ENCODE measurements at regions not wholly inside any gene's neighbourhood (a gene's known extent, or its start where the extent isn't known, plus 50 kb on each side); places are given as distances from the start of the nearest gene placed in this dataset.

DNA sequence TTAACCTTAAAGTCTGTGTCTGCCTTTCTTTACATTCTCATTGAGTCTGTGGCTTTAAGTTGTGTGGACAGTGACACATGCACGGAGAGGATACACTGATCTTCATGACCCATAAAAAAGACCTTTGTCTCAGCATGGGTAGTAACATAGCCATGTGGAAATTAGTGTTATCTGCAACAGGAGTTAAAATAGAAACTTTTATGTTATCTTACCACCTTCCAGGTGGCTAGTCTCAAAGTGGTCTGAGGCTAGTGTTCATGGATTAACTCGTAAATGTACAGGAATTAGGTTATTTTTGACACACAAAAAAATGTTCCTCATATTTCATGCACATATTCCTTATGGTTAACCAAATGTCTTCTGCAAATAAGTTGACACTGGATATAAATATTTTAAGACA is 607.0 kb downstream of the ISL1 start:
- Histone ChIP-seq H3K4me1 (ENCODE audit: insufficient read depth, low read length) (no peaks in the 10 kb centered on the region), H3K27me3 (ENCODE audit: insufficient read depth, low read length) (no peaks in the 10 kb centered on the region), H3K79me2 (ENCODE audit: insufficient read depth, low read length) (no peaks in the 10 kb centered on the region), H3K4me2 (ENCODE audit: low read length) (no peak overlapping the region), H3K36me3 (ENCODE audit: insufficient read depth, low read length) (no peaks in the 10 kb centered on the region), H4K20me1 (ENCODE audit: insufficient read depth, low read length) (no peaks in the 10 kb centered on the region), H3K9ac (ENCODE audit: low read length) (no peak overlapping the region), H2AFZ (ENCODE audit: low read depth, low read length) (no peak overlapping the region), H3K4me3 (ENCODE audit: insufficient read depth, low read depth, low read length) (no peak overlapping the region), H3K9me3 (ENCODE audit: insufficient read depth, low read depth, low read length) (no peaks in the 10 kb centered on the region), H3K27ac (ENCODE audit: low read depth, low read length) (no peak overlapping the region)
- Mint-ChIP-seq H3K4me1 (ENCODE audit: low read depth, unreplicated experiment) (no peaks in the 10 kb centered on the region), H3K27me3 (ENCODE audit: low read depth, unreplicated experiment) (peaks cover 3% of the 10 kb centered on the region), H3K27ac (ENCODE audit: unreplicated experiment) (no peak overlapping the region), H3K4me3 (ENCODE audit: unreplicated experiment) (no peak overlapping the region), H3K36me3 (ENCODE audit: low read depth, unreplicated experiment) (no peaks in the 10 kb centered on the region), H3K9me3 (ENCODE audit: unreplicated experiment) (no peaks in the 10 kb centered on the region)
- TF ChIP-seq, protein P1, sequence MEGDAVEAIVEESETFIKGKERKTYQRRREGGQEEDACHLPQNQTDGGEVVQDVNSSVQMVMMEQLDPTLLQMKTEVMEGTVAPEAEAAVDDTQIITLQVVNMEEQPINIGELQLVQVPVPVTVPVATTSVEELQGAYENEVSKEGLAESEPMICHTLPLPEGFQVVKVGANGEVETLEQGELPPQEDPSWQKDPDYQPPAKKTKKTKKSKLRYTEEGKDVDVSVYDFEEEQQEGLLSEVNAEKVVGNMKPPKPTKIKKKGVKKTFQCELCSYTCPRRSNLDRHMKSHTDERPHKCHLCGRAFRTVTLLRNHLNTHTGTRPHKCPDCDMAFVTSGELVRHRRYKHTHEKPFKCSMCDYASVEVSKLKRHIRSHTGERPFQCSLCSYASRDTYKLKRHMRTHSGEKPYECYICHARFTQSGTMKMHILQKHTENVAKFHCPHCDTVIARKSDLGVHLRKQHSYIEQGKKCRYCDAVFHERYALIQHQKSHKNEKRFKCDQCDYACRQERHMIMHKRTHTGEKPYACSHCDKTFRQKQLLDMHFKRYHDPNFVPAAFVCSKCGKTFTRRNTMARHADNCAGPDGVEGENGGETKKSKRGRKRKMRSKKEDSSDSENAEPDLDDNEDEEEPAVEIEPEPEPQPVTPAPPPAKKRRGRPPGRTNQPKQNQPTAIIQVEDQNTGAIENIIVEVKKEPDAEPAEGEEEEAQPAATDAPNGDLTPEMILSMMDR (IDR thresholded peaks at IDR 0.05; ENCODE audit: insufficient read depth, low read depth, low read length), result no peak
- no peak for TF ChIP-seq EZH2 (IDR thresholded peaks at IDR 0.05; ENCODE audit: insufficient read depth, low read length)
- FAIRE-seq (no peak), DNase-seq (ENCODE audit: low read depth) (no peak)

DNA sequence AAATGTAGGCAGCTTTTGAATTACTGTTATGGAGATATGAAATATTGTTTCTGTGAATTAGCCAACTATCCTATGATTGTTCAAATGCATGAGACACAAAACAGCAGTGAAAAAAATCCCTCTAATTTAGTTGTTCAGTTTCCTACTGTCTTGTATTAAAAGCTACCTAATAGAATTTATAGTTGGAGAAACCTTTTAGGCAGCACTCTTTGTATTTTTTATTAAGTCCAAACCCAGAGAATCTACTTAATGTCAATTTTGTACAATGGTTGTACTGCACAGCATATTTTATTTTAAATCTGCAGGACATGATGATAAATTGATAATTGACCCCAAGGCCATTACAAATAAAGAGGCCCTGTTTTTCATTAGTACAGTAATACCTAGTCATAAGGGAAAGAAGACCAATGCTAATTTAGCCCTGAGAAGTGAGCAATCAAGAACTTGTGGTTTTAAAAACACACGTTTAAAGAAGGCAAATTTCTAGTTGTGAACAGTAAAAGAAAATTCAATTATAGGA is 607.5 kb downstream of the ISL1 start:
- H3K4me1 ChIP-seq (ENCODE audit: insufficient read depth, low read length), result no peaks in the 10 kb centered on the region
- Mint-ChIP-seq H3K4me1 (ENCODE audit: low read depth, unreplicated experiment) (no peaks in the 10 kb centered on the region), H3K27ac (ENCODE audit: unreplicated experiment) (no peak overlapping the region), H3K9me3 (ENCODE audit: unreplicated experiment) (no peaks in the 10 kb centered on the region), H3K36me3 (ENCODE audit: low read depth, unreplicated experiment) (no peaks in the 10 kb centered on the region), H3K27me3 (ENCODE audit: low read depth, unreplicated experiment) (peaks cover 3% of the 10 kb centered on the region), H3K4me3 (ENCODE audit: unreplicated experiment) (no peak overlapping the region)
- no peak overlapping the region for H3K4me3 ChIP-seq (ENCODE audit: insufficient read depth, low read depth, low read length)
- no peaks in the 10 kb centered on the region for H3K27me3 ChIP-seq (ENCODE audit: insufficient read depth, low read length)
- no peaks in the 10 kb centered on the region for H3K9me3 ChIP-seq (ENCODE audit: insufficient read depth, low read depth, low read length)
- TF ChIP-seq, protein P1 (IDR thresholded peaks at IDR 0.05; ENCODE audit: insufficient read depth, low read depth, low read length), result no peak
- TF ChIP-seq EZH2 (IDR thresholded peaks at IDR 0.05; ENCODE audit: insufficient read depth, low read length), result no peak
- H3K27ac ChIP-seq (ENCODE audit: low read depth, low read length), result no peak overlapping the region
- H4K20me1 ChIP-seq (ENCODE audit: insufficient read depth, low read length), result no peaks in the 10 kb centered on the region
- DNase-seq (ENCODE audit: low read depth) (no peak), FAIRE-seq (no peak)
- no peaks in the 10 kb centered on the region for H3K79me2 ChIP-seq (ENCODE audit: insufficient read depth, low read length)
- no peaks in the 10 kb centered on the region for H3K36me3 ChIP-seq (ENCODE audit: insufficient read depth, low read length)
- no peak overlapping the region for H3K9ac ChIP-seq (ENCODE audit: low read length)
- H3K4me2 ChIP-seq (ENCODE audit: low read length), result no peak overlapping the region
- no peak overlapping the region for H2AFZ ChIP-seq (ENCODE audit: low read depth, low read length)

DNA sequence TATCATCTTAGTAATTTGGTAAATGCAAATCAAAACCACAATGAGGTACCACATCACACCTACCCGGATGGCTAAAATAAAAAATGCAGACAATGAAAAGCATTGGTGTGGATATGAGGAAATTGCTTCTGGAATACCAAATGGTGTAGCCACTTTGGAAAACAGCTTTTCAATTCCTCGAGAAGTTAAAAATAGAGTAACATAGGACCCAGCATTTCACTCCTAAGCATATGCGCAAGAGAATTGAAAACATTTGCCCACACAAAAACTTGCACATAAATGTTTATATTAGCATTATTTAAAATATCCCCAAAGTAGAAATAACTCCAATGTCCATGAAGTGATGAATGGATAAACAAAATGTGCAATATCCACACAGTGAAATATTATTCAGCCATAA is 608.7 kb downstream of the ISL1 start:
- H3K9me3 Mint-ChIP-seq (ENCODE audit: unreplicated experiment), result no peaks in the 10 kb centered on the region
- no peaks in the 10 kb centered on the region for H3K4me1 ChIP-seq (ENCODE audit: insufficient read depth, low read length)
- H3K27ac ChIP-seq (ENCODE audit: low read depth, low read length), result no peak overlapping the region
- no peak for TF ChIP-seq EZH2 (IDR thresholded peaks at IDR 0.05; ENCODE audit: insufficient read depth, low read length)
- TF ChIP-seq, protein P1 (IDR thresholded peaks at IDR 0.05; ENCODE audit: insufficient read depth, low read depth, low read length), result no peak
- no peaks in the 10 kb centered on the region for H3K36me3 Mint-ChIP-seq (ENCODE audit: low read depth, unreplicated experiment)
- peaks cover 3% of the 10 kb centered on the region for H3K27me3 Mint-ChIP-seq (ENCODE audit: low read depth, unreplicated experiment)
- H3K4me2 ChIP-seq (ENCODE audit: low read length), result no peak overlapping the region
- no peak overlapping the region for H2AFZ ChIP-seq (ENCODE audit: low read depth, low read length)
- H3K27me3 ChIP-seq (ENCODE audit: insufficient read depth, low read length), result no peaks in the 10 kb centered on the region
- no peaks in the 10 kb centered on the region for H3K4me1 Mint-ChIP-seq (ENCODE audit: low read depth, unreplicated experiment)
- no peak overlapping the region for H3K4me3 Mint-ChIP-seq (ENCODE audit: unreplicated experiment)
- no peaks in the 10 kb centered on the region for H3K79me2 ChIP-seq (ENCODE audit: insufficient read depth, low read length)
- DNase-seq (ENCODE audit: low read depth) (no peak), FAIRE-seq (no peak)
- H3K9ac ChIP-seq (ENCODE audit: low read length), result no peak overlapping the region
- no peak overlapping the region for H3K4me3 ChIP-seq (ENCODE audit: insufficient read depth, low read depth, low read length)
- no peaks in the 10 kb centered on the region for H4K20me1 ChIP-seq (ENCODE audit: insufficient read depth, low read length)
- H3K27ac Mint-ChIP-seq (ENCODE audit: unreplicated experiment), result no peak overlapping the region
- no peaks in the 10 kb centered on the region for H3K36me3 ChIP-seq (ENCODE audit: insufficient read depth, low read length)
- H3K9me3 ChIP-seq (ENCODE audit: insufficient read depth, low read depth, low read length), result no peaks in the 10 kb centered on the region

Measured in astrocyte (in vitro differentiated cells and primary cell).